Bronchial epithelial cell (primary cell): ENCODE measurements at regions not wholly inside any gene's neighbourhood (a gene's known extent, or its start where the extent isn't known, plus 50 kb on each side); places are given as distances from the start of the nearest gene placed in this dataset.

Experiments
- DNase-seq: peaks from one replicate; pipeline ENCODE4 v3.0.0-alpha.2; 2010; ENCODE audit warnings: low read depth
- FAIRE-seq: peaks from 2 replicates; lab custom pipeline; 2011; peaks lifted over from hg19 to GRCh38; lab: Jason Lieb, UNC
- H3K27me3 ChIP-seq: 2 replicates; pipeline ENCODE4 v1.5.1; 2011; ENCODE audit warnings: low read length; ENCODE audit not compliant: control insufficient read depth, insufficient read depth
- H3K36me3 ChIP-seq: 2 replicates; pipeline ENCODE4 v1.5.1; 2011; ENCODE audit warnings: low read length; ENCODE audit not compliant: control insufficient read depth, insufficient read depth
- H3K4me3 ChIP-seq: 2 replicates; pipeline ENCODE4 v1.5.1; 2011; ENCODE audit warnings: mild to moderate bottlenecking, low read depth, low read length, control low read depth
- CTCF ChIP-seq: IDR thresholded peaks from 2 replicates; pipeline ENCODE4 v1.5.1; 2011; ENCODE audit warnings: mild to moderate bottlenecking, moderate library complexity, low read length, control low read depth, inconsistent platforms; ENCODE audit not compliant: insufficient read depth, severe bottlenecking

- FAIRE-seq: no peak
- TF ChIP-seq CTCF: no peak
These were observed 100.7 kb upstream of the MAP1LC3B2 start for GRCh38 chr12:116458492-116458891.

GRCh38 chr12:116459011-116459875, 99.9 kb upstream of the MAP1LC3B2 start:
- H3K36me3 ChIP-seq: no peaks in the 10 kb centered on the region
- no peaks in the 10 kb centered on the region for H3K27me3 ChIP-seq
- TF ChIP-seq CTCF: no peak
- FAIRE-seq: no peak
- no peak overlapping the region for H3K4me3 ChIP-seq
- DNase-seq: no peak

More at GRCh38 chr12:116458492-116458891, 100.7 kb upstream of the MAP1LC3B2 start:
- Histone ChIP-seq H3K4me3 (no peak overlapping the region), H3K36me3 (no peaks in the 10 kb centered on the region), H3K27me3 (no peaks in the 10 kb centered on the region)
- DNase-seq: no peak

- TF ChIP-seq CTCF: no peak
- FAIRE-seq (no peak), DNase-seq (no peak)
- no peak overlapping the region for H3K4me3 ChIP-seq
- H3K27me3 ChIP-seq: no peaks in the 10 kb centered on the region
- H3K36me3 ChIP-seq: no peaks in the 10 kb centered on the region
These were observed 99.1 kb upstream of the MAP1LC3B2 start for GRCh38 chr12:116459916-116460663.

- no peak for TF ChIP-seq CTCF
- Histone ChIP-seq H3K36me3 (no peaks in the 10 kb centered on the region), H3K4me3 (no peak overlapping the region), H3K27me3 (no peaks in the 10 kb centered on the region)
- FAIRE-seq (no peak), DNase-seq (no peak)
These were observed 98.1 kb upstream of the MAP1LC3B2 start for GRCh38 chr12:116461060-116461459.

GRCh38 chr12:116463366-116463765, 95.8 kb upstream of the MAP1LC3B2 start:
- Histone ChIP-seq H3K4me3 (no peak overlapping the region), H3K36me3 (no peaks in the 10 kb centered on the region), H3K27me3 (no peaks in the 10 kb centered on the region)
- TF ChIP-seq CTCF: no peak
- FAIRE-seq (no peak), DNase-seq (no peak)
